ENCODE measurements at regions not wholly inside any gene's neighbourhood (a gene's known extent, or its start where the extent isn't known, plus 50 kb on each side); places are given as distances from the start of the nearest gene placed in this dataset.

GRCh38 chr12:77256956-77257355 lies 191.6 kb upstream of the E2F7 start:
- H2AFZ ChIP-seq (ENCODE audit: low read depth, low read length) = no peak overlapping the region
- no peak for FAIRE-seq

More at GRCh38 chr12:77256956-77257355, 191.6 kb upstream of the E2F7 start:
- Histone ChIP-seq H3K79me2 (ENCODE audit: control insufficient read depth, insufficient read depth, low read length) (no peaks in the 10 kb centered on the region), H3K4me1 (ENCODE audit: control insufficient read depth, extremely low read depth, insufficient read depth, low read length) (no peaks in the 10 kb centered on the region), H3K4me3 (replicated peaks in 1 of 3; ENCODE audit: insufficient read depth in 1 of 3, low read depth in 1 of 3, low read length in 3 of 3) (no peak overlapping the region), H3K27ac (ENCODE audit: insufficient read depth, low read depth, low read length) (no peak overlapping the region), H3K4me2 (ENCODE audit: insufficient read depth, low read length) (no peak overlapping the region), H3K9me3 (replicated peaks; ENCODE audit: control insufficient read depth, insufficient read depth, low read length) (no peaks in the 10 kb centered on the region), H3K27me3 (ENCODE audit: control insufficient read depth in 2 of 2, insufficient read depth in 2 of 2, low read length in 2 of 2) (peaks cover 0 to 2% of the 10 kb centered on the region in 2 experiments), H3K9me1 (replicated peaks; ENCODE audit: control insufficient read depth, extremely low read depth, insufficient read depth, low read length) (no peaks in the 10 kb centered on the region), H3K9ac (replicated peaks; ENCODE audit: extremely low read depth, insufficient read depth, low read length) (no peak overlapping the region), H4K20me1 (replicated peaks; ENCODE audit: control insufficient read depth, extremely low read depth, insufficient read depth, low read length) (no peaks in the 10 kb centered on the region), H3K36me3 (ENCODE audit: control insufficient read depth in 2 of 2, extremely low read depth in 1 of 2, insufficient read depth in 2 of 2, low read length in 2 of 2) (no peaks in the 10 kb centered on the region)
- DNase-seq (ENCODE audit: low read depth, low spot score) = no peak
- dilution Hi-C loops (cut with MboI; ENCODE audit: extremely low pct_ligation_motif_present, low sequenced_read_pairs) (no loop called here), intact Hi-C loops (cut with micrococcal nuclease) (no loop called here)
- TF ChIP-seq GATA2 (IDR thresholded peaks at IDR 0.05; ENCODE audit: insufficient read depth, insufficient read length, low read depth, low read length) (no peak), CTCF (IDR thresholded peaks at IDR 0.05; ENCODE audit: extremely low read depth in 1 of 2, insufficient read depth in 1 of 2, low read depth in 1 of 2, low read length in 2 of 2) (no peak), JUN (IDR thresholded peaks at IDR 0.05; ENCODE audit: borderline replicate concordance, insufficient read depth, insufficient read length, low read depth) (no peak), MAX (IDR thresholded peaks at IDR 0.05; ENCODE audit: insufficient read depth, insufficient read length) (no peak), FOS (IDR thresholded peaks at IDR 0.05; ENCODE audit: borderline replicate concordance, insufficient read depth, low read length) (no peak), POLR2A (IDR thresholded peaks at IDR 0.05; ENCODE audit: low read depth, low read length) (no peak), MYC (IDR thresholded peaks at IDR 0.05; ENCODE audit: low read depth, low read length) (no peak), EZH2 (IDR thresholded peaks at IDR 0.05; ENCODE audit: borderline replicate concordance, low read depth, low read length, severe bottlenecking) (no peak), POLR2AphosphoS5 (IDR thresholded peaks at IDR 0.05; ENCODE audit: insufficient read depth, low read depth, low read length) (no peak)
- no TSS peak for BruUV-seq (replicated peaks)
- ChIA-PET CTCF (interaction anchor here (1.0 kb wide), 1 partner anchor 18 kb away, joined by 3 read pairs; no protein-coding TSS in a partner anchor), POLR2A (no interaction called here)

Data from endothelial cell of umbilical vein (primary cell).